GDM1 (cell line): ENCODE measurements at regions not wholly inside any gene's neighbourhood (a gene's known extent, or its start where the extent isn't known, plus 50 kb on each side); places are given as distances from the start of the nearest gene placed in this dataset.

ENCODE experiments used
- DNase-seq: peaks from one replicate; lab custom pipeline; 2025; lab: John Stamatoyannopoulos, UW

- DNase-seq = no peak
Observed at GRCh38 chr15:69987492-69988489, 109.9 kb downstream of the TLE3 start.

GRCh38 chr15:69988541-69989225 is 109.0 kb downstream of the TLE3 start:
- no peak for DNase-seq

GRCh38 chr15:69990566-69991421 is 106.9 kb downstream of the TLE3 start:
- no peak for DNase-seq

GRCh38 chr15:69991551-69991980 is 106.2 kb downstream of the TLE3 start:
- DNase-seq = no peak

- no peak for DNase-seq
Observed at GRCh38 chr15:69992348-69992747, 105.4 kb downstream of the TLE3 start.

DNA sequence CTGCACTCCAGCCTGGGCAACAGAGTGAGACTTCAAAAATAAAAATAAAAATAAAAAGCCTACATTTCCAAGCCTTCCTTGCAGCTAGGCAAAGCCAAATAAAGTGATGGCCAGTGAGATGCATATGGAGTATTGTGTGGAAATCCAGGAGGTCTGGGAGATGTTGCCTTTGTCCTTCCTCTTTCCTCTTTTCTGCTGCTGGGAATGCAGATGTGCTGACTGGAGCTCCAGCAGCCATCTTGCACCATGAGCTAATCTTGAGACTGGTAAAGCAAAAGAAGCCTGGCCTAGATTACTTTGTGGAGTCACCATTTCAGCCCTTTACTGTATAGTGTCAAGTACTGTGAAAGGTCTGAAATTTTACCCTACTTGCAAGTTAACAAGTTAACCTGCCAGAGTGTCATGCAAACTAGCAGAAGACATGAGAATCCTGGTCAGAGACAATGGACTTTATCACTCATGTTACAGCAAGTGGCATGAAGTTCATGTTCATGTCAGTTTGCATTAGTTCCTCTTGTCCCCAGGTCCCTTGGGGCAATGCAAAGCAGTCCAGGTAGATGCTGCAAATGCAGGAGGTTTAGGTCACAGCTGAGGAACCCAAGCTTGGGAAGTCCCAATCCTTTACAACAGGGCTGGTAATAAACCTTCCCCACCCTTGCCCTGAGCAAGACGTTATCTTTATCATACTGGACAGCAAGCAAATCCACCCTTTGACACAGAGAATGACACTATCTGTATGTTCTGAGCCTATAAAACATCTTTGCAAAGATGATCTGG is 103.1 kb downstream of the TLE3 start:
- no peak for DNase-seq

DNA sequence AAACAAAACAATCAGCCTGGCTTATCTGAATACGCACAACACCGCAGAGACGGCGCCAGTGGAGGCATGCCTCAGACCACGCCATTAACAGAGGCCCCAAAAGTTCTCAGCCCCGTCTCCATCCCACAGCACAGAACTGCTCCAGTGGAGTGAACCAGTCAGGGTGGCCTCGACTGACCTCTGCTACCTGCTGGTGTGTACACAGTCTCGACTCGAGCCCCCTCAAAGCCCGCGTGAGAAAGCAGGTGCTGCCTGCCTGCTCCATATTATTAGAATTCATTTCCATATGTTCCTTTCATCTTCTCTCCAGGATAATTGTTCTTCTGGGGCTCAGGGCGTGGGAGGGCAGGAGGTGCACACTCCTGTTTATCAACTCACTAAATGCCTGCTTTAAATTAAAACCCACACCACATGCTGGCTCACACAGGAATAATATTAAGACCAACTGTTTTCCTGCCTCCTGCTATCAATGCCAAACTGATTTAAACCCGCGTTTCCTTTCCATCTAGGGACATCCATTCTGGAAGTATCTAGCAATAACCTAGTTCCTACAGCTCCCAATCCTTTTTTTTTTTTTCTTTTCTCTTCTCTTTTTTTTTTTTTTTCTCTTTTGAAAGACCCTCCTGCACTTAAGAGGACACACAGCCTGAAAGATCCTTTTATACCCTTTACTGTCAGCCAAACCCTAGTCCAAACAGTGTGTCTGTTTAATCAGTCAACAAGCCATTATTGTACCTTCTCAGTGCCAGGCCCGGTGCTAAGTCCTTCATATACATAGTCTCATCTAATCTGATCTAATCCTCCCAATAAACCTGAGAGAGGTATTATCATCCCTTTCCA is 101.2 kb downstream of the TLE3 start:
- no peak for DNase-seq

DNA sequence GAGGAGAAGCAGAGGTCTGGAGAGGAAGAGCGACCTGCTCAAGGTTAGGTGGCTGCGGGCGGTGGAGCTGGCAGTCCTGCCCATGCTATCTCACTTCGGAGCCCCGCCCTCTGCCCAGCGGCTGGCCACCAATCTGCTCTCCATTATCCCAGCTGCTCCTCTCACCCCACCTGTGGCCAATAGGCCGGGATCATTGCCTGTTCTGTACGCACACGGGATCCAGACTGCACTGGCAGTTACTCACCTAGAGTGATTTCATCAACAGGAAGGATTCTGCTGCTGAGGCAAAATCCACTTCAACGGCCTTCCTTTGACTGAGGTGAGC is 100.6 kb downstream of the TLE3 start:
- no peak for DNase-seq
